H1 (cell line): ENCODE measurements at regions not wholly inside any gene's neighbourhood (a gene's known extent, or its start where the extent isn't known, plus 50 kb on each side); places are given as distances from the start of the nearest gene placed in this dataset.

Experiments used
- ATF3 ChIP-seq: IDR thresholded peaks from 2 replicates; pipeline ENCODE4 v1.6.1; 2011; ENCODE audit warnings: low read depth, mild to moderate bottlenecking, low read length; ENCODE audit not compliant: insufficient read depth
- CTCF ChIP-seq, 3 experiments: IDR thresholded peaks; 1 replicate in 2 of 3; 2 replicates in 1 of 3; pipeline versions ENCODE4 v1.5.1 to v1.6.1; 2011; ENCODE audit warnings: low read length in 3 of 3, mild to moderate bottlenecking in 3 of 3, inconsistent platforms in 2 of 3, low read depth in 1 of 3, moderate library complexity in 1 of 3; ENCODE audit not compliant: insufficient read depth in 1 of 3; ENCODE audit errors: control extremely low read depth in 1 of 3
- EP300 ChIP-seq, 2 experiments: IDR thresholded peaks; 1 replicate in 1 of 2; 2 replicates in 1 of 2; pipeline ENCODE4 v1.6.1; 2011 to 2012; ENCODE audit warnings: low read depth in 2 of 2, low read length in 2 of 2, mild to moderate bottlenecking in 2 of 2, borderline replicate concordance in 1 of 2, inconsistent platforms in 1 of 2, moderate library complexity in 1 of 2
- HDAC2 ChIP-seq, 2 experiments: fragments of 300-600 bp in 1 of 2; sonication (generic) in 1 of 2; IDR thresholded peaks; 2 replicates each; pipeline ENCODE4 v1.6.1; 2011 to 2012; ENCODE audit warnings: low read depth in 2 of 2, low read length in 2 of 2, mild to moderate bottlenecking in 2 of 2, moderate library complexity in 2 of 2, borderline replicate concordance in 1 of 2, inconsistent platforms in 1 of 2
- HDAC6 ChIP-seq: IDR thresholded peaks from one replicate; pipeline ENCODE4 v1.7.1; 2012; ENCODE audit warnings: low read depth, mild to moderate bottlenecking, inconsistent platforms, low read length, moderate library complexity
- JUND ChIP-seq: IDR thresholded peaks from 2 replicates; pipeline ENCODE4 v1.6.1; 2011; ENCODE audit warnings: mild to moderate bottlenecking, improper control_type of control experiment, low read length
- KDM5A ChIP-seq: fragments of 200-600 bp; IDR thresholded peaks from 2 replicates; pipeline ENCODE4 v1.7.1; 2012; ENCODE audit warnings: mild to moderate bottlenecking, low read length, inconsistent platforms, mixed read lengths
- POLR2A ChIP-seq, 2 experiments: IDR thresholded peaks; 1 replicate in 1 of 2; 2 replicates in 1 of 2; pipeline ENCODE4 v1.6.1; 2011; ENCODE audit warnings: low read depth in 2 of 2, low read length in 2 of 2, mild to moderate bottlenecking in 2 of 2; ENCODE audit errors: control extremely low read depth in 1 of 2
- SIN3A ChIP-seq, 2 experiments: IDR thresholded peaks in 1 of 2; conservative IDR thresholded peaks in 1 of 2; 2 replicates each; pipeline ENCODE4 v1.6.1; 2011 to 2012; ENCODE audit warnings: low read length in 2 of 2, improper control_type of control experiment in 1 of 2, low read depth in 1 of 2, mild to moderate bottlenecking in 1 of 2
- TEAD4 ChIP-seq: IDR thresholded peaks from 2 replicates; pipeline ENCODE4 v1.6.1; 2012; ENCODE audit warnings: low read depth, low read length, inconsistent platforms, mixed read lengths
- ZNF274 ChIP-seq: IDR thresholded peaks from 2 replicates; pipeline ENCODE4 v1.7.0; 2012; ENCODE audit warnings: low read length, borderline replicate concordance; ENCODE audit errors: extremely low read depth

GRCh38 chr4:4772534-4772933, 86.9 kb upstream of the MSX1 start:
- TF ChIP-seq CTCF (IDR thresholded peaks at IDR 0.05; ENCODE audit: control extremely low read depth in 1 of 3, insufficient read depth in 1 of 3, low read depth in 1 of 3, low read length in 3 of 3) = no peak
- TF ChIP-seq SIN3A (conservative IDR thresholded peaks at IDR 0.05 in 1 of 2, IDR thresholded peaks at IDR 0.05 in 1 of 2; ENCODE audit: low read depth in 1 of 2, low read length in 2 of 2) = no peak
- TF ChIP-seq EP300 (IDR thresholded peaks at IDR 0.05; ENCODE audit: borderline replicate concordance in 1 of 2, low read depth in 2 of 2, low read length in 2 of 2) = no peak
- no peak for TF ChIP-seq TEAD4
- TF ChIP-seq JUND = no peak
- no peak for TF ChIP-seq HDAC2 (IDR thresholded peaks at IDR 0.05; ENCODE audit: borderline replicate concordance in 1 of 2, low read depth in 2 of 2, low read length in 2 of 2)
- no peak for TF ChIP-seq ATF3
- TF ChIP-seq POLR2A (IDR thresholded peaks at IDR 0.05; ENCODE audit: control extremely low read depth in 1 of 2, low read depth in 2 of 2, low read length in 2 of 2) = no peak
- no peak for TF ChIP-seq ZNF274
- no peak for TF ChIP-seq KDM5A
- no peak for TF ChIP-seq HDAC6
